HG02884 (cell line): ENCODE measurements at regions not wholly inside any gene's neighbourhood (a gene's known extent, or its start where the extent isn't known, plus 50 kb on each side); places are given as distances from the start of the nearest gene placed in this dataset.
"Not testable (repeated sequence)": the region's sequence is repeated elsewhere in the genome, so short reads cannot be mapped to it uniquely, and the experiment has no call there.

Experiments used
- ATAC-seq: cut with Tn5 transposase; IDR thresholded peaks from one replicate; pipeline ENCODE4 v1.9.1; 2021; ENCODE audit warnings: mild to moderate bottlenecking, moderate library complexity; ENCODE audit not compliant: unreplicated experiment

DNA sequence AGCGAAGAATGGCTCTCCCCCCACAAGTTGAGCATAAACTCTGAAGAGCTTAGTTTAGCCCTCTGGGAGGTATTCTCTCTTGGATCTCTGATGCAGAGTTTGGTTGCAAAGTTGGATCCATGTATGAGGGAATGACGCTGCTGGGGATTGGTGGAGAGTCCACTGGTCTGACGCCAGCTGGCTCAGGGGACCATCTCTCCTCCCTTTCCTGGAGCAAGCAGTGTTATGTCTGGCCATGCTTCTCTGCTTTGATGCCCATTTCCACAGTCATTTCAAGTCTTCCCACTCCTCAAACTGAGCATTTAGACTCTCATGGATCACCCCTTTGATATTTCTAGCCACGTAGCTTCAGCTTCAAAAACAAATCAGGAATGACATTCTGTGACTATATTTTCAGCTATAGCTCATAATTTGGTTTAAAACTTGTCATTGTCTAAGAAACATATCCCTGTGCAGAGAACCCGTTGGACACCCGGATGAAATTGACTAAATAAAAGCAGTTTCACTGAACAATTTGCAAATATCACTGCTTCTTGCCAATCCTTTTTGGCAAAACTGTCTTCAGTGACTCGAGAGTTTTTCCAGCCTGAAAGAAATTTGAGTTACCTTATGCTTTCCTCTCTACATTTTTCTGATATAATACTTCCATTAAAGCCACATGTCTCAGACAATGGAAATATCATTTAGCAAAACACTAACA is 193.4 kb upstream of the CDH11 start:
- no peak for ATAC-seq

DNA sequence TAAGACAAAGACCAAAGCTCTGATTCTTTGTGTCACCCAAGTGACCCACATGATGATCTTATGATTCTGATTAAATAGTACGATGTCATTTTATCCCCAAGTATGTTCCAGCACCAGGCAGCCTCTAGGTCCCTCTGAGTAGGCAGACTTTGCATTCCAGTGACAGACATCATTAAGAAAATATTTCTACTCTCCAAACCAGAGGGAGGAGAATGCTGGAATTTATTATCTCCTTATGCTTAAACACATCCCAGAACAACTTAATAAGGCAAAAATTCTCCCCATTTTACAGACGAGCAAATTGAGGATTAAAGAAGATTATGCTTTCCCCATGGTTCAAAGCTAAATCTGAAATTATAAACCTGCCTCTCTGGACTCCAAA is 192.8 kb upstream of the CDH11 start:
- ATAC-seq = no peak

DNA sequence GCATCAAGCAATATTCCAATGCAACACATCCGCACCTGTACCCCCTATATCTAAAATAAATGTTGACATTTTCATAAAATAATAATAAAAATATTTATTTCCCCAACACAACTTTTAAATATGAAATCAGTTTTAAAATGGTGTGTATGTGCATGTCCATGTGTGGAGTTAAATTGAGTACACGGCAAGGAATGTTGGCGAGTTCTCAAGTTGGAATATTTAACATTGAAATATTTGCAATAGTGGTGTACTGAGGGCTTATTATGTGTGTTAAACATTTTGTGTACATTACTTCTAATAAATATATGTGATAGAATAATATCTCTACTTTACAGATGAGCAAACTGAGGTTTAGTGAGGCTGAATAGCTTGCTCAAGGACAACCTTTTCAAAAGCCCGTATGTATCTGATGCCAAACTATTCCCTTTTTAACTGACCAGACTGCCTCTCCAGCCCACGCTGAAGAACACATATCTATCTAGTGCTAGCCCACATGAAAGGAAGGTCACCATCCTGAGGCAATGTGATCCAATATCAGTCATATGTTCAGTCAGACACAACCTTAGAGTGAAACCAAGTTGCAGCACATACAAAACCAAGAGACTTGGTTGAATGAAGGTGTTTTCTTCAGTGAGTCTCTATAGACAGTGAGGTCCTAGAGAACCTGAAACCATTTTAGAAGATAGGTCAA is 192.2 kb upstream of the CDH11 start:
- no peak for ATAC-seq

DNA sequence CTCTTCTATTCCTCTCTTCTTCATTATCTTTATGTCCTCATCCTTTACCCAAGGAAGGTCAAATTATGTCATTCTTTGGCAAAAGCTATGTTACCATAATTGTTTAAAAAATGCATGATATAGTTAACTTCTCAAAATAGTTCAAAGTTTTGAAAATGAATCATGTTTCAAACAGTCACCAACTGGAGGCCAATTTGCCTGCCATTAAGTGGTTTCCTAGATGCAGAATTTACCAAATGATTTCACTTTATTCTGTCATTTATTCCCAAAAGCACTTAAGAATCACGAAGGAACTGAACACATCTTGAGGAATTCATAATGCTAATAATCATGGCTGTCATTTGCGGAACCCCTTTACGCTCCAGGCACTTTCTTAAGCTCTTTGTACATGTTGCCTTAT is 190.9 kb upstream of the CDH11 start:
- no peak for ATAC-seq

DNA sequence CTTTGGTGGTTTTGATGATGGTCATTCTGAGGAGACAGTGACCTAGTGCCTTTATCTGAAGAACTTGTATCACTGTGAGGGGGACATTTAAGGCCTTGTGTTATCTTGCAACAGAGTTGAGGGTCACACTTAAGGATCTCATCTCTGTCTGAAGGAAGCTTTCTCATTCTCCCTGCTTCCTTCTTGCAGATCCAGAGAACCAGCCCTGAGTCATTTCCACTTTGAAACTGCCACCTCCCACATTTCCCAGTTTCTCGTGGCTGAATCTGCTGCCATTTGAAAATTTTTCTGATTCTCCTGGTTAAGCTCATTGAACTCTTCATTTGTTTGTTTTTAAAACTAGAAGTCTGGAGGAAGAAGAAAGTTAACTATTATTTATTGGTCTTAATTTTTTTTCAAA is 190.2 kb upstream of the CDH11 start:
- no peak for ATAC-seq

DNA sequence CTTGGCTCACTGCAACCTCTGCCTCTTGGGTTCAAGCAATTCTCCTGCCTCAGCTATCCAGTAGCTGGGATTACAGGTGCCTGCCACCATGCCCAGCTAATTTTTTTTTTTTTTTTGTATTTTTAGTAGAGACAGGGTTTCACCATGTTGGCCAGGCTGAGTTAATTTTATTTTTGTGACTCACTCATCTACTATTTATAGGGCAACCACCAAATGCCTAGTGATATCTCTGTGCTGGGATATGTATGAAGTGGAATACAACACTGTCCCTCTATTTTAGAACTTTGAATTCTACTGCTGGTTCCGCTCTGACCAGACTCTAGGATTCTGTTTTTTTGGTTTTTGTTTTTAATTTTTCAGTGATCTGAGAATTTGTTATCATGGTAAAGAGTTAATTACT is 188.6 kb upstream of the CDH11 start:
- ATAC-seq = not testable (repeated sequence)

DNA sequence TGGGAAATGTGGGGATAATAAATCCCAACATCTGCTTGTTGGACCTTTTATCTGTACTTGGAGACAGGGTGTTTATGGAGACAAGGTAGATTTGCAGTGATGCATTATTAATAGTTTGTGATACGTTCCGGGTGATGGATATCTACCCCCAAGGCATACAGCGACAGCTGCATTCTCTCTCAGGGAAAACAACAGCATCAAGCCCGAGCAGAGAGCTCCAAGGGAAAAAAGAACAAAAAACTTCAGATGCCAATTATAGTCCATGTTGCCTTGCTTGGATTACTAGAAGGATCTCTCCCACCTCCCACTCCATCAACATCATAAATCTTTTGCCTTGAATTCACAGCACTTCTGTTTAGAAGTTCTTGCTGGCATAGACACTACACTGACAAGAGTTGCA is 187.5 kb upstream of the CDH11 start:
- ATAC-seq = no peak

DNA sequence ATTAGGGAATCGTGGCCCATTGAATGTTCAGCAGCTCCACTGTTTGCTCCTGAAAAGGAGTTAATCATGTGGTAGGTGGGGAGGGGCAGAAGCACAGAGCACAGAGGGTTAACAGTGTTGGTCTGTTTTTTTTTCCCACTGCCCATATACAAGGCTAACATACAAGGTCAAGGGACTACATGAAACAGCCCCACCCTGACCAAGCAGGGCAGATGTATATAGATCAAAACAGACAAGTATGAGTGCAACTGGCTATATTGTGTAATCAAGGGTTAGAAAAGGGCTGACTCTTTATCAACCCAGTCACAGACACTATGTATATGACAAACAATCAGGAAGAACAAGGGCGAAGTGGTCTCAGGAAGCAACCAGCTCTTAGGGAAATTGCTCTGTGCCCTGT is 186.6 kb upstream of the CDH11 start:
- no peak for ATAC-seq

DNA sequence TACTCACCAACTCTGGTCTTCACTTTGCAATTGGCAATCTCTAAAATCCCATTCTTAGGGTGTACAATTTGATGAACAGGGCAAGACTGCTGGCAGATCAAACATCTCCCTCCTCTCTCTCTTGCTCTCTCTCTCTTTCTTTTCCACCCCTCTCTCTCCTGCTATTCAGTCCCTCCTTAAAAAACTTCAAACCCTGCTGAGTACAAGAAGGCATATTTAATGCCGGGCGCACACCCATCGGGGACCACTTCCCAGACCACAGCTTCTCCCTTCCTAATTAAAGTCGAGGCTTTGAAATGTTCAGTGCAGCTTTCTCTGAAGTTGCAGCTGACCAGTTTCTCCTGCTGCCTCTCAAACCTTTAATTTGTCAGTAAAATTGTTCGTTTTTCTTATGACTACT is 185.4 kb upstream of the CDH11 start:
- ATAC-seq = no peak

DNA sequence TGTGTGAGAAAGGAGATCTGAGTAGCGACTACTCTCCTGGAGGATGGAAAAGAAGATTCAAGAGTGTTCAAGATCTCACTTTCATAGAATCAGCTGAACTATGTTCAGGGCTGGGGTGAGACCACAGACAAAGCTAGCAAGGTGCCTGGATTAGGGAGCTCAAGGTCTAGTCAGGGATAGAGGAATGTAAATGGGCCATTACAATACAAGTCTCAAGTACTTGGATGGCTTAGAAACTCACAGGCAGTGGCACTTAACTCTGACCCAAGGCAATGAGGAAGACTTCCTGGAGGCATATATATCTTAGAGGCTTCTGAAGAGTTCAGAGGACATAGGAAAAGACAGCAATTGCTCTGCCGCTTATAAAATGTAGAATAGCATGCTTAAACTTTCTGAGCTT is 184.9 kb upstream of the CDH11 start:
- no peak for ATAC-seq

DNA sequence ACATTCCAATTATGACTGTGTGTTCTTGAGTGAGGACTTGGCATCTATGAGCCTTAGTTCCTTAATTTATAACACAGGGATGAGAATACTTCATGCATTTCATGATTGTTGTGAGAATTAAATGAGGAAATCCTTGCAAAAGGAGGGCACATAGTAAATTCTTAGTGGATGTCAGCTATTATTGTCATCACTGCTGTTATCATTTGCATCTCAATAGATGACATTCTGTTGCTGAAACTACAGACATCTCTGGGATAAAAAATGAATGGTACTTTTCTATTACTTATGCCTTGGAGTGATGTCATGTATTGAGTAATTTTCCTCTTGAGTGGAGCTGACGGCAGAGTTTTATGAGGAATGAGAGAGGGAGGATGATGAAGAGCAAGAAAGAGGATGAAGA is 184.4 kb upstream of the CDH11 start:
- ATAC-seq = no peak

DNA sequence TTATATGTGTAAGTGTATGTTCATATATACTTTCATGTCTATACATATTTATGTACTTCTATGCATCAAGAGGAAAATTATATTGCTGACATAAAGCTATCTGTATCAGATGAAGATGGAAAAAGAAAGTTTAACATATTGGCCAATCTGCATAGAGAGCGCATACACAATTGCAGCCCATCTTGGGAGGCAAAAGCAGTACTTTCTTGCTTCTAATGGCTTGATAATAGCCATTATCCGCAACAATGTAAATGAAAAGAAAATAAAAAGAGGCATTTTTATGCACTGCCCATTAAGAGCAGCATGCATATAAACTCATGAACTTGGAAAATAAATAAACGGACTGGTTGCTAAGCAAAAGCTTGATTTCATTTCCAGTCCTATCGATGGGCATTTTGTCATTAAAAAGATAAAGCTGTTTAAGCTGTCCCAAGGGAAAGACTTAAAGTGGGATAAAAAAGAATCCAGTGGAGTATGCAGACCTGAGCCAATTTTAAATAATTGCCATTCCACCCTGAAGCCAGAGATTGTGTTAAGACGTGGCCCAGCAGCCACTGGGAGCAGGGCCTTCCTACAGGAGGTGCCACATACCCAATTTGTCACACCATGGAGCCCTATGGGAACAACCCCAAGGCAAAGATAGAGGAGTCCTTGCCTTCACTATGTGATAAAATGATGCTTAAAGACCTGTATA is 183.6 kb upstream of the CDH11 start:
- no peak for ATAC-seq

DNA sequence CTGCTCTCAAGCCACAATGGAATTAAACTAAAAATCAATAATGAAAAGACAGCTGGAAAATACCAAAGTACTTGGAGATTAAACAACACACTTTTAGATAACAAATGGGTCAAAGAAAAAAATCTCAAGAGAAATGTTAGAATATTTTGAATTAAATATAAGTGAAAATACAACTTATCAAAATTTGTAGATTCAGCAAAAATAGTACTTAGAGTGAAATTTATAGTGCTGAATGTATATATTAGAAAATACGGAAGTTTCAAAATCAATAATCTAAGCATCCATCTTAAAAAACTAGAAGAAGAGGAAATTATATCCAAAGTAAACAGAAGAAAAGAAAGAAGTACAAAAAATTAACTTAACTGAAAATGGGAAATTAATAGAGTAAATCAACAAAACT is 179.2 kb upstream of the CDH11 start:
- no peak for ATAC-seq

DNA sequence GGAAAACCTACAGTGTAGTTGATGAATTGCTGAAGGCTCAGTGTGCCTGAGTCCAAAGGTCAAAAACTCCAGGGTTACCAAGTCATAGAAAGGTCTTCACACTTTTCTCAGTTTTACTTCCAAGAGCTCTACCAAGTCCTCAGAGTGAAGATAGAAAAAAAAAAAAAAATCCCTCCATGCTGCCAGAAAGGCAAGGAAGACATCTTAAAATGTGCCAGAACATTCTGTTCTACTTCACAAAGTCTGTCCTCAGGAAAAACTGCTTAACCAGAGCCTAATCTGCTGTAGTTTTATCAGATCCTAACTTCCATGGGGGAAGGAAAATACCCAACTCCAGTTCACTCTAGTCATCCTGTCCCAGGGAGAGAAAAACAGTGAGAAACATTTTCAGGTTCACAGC is 175.6 kb upstream of the CDH11 start:
- ATAC-seq = no peak

DNA sequence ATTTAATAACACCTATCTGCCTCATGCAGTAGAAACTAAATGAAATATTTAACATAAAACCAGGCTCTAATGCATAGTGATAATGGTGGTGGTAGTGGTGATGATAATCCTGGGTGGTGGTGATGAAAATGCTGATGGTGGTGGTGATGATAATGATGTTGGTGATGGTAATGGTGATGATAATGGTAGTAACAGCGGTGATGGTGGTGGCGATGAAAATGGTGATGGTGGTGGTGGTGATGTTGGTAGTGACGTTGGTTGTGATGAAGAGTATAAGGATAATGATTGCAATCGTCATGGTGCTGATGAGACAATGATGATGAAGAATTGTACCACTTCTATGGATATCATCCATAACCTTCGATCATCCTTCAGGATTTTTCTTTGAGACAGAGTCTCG is 173.7 kb upstream of the CDH11 start:
- ATAC-seq = no peak

DNA sequence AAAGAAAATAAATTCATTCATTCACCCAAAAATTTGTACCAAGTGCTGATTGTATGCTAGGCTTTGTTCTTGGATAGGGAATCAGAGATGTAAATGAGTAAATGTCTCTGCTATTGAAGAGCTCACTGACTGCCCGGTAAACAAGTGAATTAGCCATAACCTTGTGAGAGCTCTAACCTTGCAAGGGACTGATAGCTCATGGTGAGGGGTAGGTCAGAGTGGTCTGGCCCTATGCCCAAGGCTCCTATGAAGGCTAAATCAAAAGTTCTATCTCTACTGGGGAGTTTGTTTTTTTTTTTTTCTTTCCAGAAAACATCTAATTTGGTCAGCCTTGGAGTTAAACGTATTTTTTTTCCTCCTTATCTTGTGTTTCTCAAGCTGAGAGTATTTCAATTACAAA is 172.8 kb upstream of the CDH11 start:
- no peak for ATAC-seq

DNA sequence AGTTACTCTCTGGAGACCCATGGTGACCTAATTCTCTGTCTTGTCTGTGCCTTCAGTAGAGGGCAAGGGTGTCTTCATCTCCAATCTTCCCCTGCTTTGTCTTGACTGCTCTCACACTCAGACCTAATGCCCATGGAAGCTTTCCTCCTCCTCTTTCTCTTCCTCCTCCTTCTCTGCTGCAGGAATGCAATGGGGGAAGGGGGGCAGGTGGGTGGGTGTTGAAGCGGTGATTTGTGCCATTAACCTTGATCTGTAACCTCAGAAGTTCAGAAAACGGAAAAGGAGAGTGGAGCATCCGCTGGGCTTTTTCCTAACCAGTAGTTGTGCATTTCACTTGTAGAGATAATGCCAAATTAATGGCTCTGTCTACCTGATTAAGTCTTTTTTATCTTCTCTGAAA is 172.3 kb upstream of the CDH11 start:
- ATAC-seq = no peak

DNA sequence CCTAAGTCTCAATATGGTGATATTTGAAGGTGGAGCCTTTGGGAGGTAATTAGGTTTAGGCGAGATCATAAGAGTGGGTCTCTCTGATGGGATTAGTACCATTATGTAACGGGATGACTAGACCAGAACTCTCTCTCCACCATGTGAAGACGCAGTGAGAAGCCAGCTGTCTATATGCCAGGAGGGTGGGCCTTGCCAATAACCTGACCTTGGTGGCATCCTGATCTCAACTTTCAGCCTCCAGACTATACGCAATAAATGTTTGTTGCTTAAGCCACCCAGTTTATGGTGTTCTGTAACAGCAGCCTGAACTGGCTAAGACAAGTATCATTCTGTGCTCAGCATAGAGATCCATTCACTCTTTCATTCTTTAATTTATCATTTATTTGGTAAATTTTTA is 167.2 kb upstream of the CDH11 start:
- no peak for ATAC-seq

DNA sequence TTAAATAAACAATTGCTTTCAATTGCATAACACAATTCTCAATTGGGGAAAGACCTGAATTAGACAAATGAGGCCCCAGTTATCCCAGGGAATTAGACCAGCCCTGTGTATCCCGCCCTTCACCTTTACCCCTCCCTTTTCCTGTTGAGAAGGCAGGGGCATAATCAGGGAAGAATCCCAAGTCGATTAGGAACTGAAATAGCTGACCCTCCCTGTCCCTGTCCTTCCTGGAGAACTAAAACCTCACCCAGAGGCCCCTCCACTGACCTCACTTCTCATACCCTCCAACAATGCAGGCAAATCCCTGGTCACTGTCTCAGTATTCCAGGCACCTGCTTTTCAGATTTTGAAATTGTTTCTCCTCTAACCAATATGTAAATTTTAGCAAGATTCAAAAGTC is 165.4 kb upstream of the CDH11 start:
- no peak for ATAC-seq

DNA sequence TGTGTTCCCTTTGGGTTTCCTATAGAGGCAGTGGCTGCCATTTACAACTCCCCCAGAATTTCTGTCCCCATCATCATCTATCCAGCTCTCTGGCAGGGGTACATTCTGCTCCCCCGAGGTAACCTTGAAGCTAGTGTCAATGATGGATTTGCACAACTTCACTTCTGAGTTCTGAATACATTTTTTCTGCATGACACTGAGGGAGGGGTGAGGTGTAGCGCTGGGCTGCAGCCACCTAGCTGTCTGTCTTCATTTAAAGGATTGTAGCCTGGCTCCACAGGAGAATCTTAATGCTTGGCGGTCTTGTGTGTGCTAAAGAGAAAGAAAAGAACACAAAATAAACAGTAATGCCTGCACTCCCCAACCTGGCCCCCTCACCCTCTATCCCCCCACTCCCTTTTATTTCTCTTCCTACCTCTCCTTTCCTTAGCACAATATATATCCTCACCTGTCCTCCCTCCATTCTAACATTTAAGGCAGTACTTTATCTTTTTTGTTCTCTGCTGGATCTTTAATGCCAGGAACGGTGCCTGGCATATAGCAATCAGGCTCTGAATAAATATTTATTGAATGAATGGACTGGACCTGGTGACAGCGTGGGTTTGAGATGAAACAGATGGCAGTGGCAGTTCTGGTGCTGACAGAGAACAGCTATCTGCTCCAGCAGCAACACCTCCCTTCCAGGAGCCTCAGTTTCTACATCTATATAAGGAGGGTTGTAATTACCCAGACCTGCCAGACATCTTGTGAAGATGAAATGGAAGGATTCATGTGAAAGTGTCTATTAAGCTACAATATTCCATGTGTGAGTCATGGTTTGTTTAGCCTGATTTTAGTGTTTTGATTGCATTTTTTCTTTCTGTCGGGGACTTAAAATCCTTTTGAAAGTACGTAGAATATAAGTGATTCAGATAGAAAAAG is 163.5 kb upstream of the CDH11 start:
- no peak for ATAC-seq

DNA sequence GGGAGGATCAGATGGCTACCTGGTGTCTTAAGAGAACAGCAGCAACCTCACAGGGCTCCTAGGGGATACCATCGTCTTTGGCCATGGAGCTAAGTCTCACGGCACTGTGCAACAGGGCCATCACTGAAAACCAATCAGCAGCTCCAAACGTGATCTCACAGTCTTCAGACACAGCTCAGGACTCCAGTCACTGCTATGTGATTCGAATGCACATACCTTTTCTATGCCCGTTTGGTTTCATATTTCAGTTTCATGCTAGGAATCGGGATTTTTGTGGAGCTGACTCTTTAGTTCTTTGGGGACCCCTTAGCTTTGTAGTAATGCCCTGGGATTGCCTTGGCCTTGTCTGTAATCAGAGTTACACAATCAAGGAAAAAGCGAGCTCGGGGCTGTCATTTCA is 162.8 kb upstream of the CDH11 start:
- no peak for ATAC-seq
